RPMI8226 (cell line): ENCODE measurements at regions not wholly inside any gene's neighbourhood (a gene's known extent, or its start where the extent isn't known, plus 50 kb on each side); places are given as distances from the start of the nearest gene placed in this dataset.

Experiments
- DNase-seq: peaks from one replicate; pipeline ENCODE4 v3.0.0-alpha.2; 2015

DNA sequence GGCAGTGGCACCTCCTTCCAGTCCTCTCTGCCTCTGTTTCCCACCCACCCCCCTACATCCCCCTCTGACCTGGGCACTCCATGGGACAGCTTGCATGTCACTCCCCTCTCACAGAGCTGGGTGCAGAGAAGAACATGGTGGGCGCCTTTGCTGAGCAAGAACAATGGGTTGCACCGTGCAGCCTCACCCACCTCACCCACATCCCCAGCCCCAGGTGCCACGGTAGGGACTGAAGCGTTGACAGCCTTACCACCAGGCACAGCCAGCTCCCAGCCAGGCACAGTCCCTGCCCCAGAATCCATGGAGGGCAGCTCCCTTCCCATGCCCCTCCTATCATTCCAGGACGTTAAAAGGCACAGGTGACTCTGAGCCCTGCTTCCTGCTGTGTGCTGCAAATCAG, 93.1 kb upstream of the VSTM2B start:
- DNase-seq: no peak

DNA sequence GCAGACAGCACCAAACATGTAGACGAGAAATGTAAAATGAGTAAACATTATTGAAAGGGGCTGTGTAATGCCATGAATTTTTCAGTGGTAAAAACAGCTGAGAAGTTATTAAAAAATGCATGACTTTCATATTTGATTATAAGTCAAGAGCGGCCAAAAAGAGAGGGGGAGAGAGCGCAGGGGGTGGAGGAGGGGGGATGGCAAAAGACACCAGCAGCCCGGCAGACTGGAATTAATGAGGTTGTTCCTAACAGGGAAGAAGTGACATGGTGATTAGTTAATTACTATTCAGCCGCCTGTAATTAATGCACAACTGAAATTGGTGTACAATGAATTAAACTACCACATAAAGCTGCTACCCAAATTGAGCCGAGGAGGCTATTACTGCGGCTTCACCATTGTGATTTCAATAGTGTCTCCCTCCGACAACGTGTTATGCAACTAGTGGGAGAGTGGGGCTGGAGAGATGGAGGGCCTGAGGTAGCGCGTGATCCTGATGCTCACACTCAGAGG, 89.1 kb upstream of the VSTM2B start:
- no peak for DNase-seq

DNA sequence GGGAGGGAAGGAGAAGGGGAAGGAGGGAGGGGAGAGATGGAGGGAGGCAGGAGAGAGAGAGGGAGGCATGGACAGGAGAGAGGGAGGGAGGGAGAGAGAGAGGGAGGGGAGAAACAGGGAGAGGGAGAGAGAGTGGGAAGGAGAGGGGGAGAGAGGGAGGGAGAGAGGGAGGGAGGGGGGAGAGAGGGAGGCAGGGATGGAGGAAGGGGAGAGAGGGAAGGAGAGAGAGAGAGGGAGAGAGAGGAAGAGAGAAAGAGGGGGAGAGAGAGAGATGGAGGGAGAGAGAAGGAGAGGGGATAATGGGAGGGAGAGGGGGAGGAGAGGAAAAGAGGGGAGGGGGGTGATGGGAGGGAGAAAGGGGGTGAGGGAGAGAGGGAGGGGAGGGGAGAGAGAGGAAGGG, 86.8 kb upstream of the VSTM2B start:
- DNase-seq: no peak

DNA sequence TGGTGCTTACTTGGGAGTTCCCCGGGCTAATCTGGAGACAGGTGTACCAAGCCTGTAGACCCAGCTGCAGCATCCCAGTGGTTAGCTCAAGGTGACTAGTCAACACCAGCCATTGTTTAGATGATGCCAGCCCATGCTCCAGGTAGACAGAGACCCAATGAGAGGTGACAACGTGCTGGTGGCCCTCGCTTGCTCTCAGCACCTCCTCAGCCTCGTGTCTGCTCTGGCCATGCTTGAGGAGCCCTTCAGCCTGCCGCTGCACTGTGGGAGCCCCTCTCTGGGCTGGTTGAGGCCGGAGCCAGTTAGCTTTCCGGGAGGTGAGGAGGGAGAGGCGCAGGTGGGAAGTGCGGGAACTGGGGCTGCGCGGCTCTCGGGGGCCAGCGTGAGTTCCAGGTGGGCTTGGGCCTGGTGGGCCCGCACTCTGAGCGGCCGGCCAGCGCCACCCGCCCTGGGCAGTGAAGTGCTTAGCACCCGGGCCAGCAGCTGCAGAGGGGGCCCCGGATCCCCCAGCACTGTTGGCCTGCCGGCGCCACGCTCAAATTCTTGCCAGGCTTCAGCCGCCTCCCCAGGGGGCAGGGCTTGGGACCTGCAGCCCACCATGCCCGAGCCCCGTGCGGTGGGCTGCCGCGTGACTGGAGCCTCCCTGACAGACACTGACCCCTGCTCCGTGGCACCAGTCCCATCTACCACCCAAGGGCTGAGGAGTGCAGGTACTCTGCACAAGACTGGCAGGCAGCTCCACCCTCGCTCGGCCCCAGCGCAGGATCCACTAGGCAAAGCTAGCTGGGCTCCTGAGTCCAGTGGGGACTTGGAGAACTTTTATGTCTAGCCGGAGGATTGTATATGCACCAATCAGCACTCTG, 85.9 kb upstream of the VSTM2B start:
- no peak for DNase-seq

DNA sequence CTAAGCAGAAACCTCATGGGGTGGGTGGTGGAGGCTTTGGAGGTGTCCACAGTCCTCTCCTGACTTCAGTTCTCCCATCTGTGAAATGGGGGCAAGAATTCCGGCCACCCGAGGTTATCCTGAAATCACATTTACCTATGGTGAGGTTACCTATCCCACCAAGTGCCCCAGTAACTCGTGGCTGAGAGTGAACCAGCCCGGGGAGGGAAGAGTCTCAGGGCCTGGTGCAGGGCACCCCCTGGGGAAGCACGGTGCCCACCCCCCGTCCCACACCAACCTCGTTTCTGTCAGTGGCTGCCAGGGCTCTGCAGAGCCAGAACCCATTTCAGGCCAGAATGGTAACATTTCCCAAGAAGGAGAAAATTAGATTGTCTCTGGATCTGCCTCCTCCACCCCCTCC, 83.7 kb upstream of the VSTM2B start:
- DNase-seq: no peak

DNA sequence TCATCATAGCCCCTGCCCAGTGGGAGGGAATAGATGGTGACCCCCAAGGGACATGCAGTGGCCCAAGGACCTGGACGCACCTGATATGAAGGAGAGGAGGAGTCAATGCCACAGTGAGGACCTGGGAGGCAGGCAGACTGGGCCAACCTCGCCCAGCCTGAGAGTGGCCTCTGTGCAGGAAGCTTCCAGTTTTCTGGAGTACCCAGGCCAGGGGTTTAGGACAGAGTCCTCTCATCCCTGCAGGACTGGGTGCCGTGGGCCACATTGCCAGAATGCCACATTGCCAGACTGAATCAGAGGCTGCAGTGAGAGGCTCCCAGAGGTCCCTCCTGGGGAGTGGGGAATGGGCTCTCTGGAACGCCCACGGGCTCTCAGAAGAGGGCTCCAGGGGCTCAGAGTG, 82.9 kb upstream of the VSTM2B start:
- DNase-seq: no peak

DNA sequence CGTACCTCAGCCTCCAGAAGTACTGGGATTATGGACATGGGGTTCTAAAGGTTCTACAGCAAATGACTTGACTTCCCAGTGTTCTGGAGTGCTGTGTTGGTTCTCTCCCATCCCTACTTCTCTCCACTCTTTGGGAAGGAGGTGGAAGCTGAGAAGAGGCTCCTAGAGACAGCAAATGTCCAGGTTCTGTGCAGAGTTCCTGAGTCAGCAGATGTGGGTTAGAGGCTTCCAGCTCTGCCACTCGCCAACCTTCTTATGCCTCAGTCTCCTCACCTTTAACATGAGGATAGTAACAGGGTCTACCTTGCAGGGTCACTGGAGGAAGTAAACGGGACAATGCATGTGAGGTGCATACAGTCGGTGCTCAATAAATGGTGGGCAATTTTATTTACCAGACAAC, 80.5 kb upstream of the VSTM2B start:
- no peak for DNase-seq

DNA sequence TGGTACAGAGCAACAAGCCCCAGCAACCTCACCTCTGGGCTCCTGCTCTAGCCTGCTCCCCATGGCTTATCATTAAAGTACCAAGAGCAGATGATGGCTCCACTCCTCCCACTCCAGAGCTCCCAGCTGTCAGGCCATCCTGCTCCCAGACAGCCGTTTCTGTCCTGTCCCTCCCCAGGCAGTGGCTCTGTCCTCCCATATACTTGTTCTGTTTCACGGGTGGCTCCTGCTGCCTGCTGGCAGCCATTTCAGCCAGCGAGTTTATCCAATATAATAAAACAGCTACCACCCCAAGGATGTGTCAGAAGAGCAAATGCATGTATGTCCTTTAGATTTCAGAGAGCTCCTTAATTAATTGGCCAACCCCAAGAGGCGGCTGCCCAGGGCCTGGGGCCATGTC, 79.4 kb upstream of the VSTM2B start:
- DNase-seq: no peak

DNA sequence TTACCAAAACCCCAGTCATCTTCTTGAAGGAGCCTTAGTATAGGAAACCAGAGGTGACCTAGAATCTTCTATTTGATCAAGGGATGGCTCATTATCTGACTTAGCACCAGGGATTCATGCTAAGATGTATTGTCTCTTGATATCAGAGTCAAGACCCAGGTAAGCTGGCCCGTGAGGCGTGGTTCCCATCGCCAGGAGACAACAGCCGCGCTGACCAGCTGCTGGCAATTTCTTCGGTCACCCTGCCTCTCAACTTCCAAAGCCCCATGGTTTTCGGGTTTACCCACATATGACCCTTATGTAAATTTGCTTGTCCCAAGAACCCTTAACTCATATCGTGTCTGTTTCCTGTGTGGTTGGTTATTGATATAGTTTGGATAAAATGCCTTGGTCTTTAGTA, 77.7 kb upstream of the VSTM2B start:
- no peak for DNase-seq

DNA sequence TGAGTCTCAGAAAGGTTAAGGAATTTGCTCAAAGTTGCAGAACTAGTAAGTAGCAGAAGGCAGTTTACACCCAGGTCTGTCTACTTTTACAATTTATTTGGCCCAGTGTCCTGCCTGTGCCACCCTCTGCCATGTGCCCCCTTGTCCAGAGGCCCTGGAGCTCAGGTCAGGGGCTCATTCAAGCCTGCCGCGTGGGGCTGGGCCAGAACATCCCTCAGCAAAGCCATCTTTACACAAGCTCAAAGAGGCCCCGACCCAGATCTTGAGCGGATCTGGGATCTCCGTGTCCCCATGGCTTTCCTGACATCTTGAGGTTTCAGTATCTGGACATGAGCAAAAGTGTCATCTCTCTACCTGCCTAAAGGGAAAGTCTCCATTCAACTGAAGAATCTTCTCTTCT, 76.4 kb upstream of the VSTM2B start:
- no peak for DNase-seq

DNA sequence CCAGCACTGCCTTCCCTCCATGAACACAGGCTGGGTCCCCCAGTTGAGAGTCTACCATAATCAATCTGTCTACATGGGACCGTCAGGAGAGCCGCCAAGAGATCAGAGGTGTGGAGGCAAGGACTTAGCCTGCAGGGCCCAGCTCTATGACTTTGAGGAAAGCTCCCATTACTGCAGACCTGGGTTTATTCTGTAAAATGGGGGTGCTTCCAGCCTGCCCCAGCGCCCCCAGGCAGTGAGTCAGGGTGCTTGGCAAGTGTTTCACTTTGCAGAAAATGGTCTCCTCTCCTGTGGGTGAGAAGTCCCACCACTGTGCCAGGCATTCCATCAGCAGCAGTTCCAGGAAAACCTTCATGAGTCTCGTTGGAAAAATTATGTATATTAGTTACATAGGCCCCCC, 75.5 kb upstream of the VSTM2B start:
- DNase-seq: no peak

DNA sequence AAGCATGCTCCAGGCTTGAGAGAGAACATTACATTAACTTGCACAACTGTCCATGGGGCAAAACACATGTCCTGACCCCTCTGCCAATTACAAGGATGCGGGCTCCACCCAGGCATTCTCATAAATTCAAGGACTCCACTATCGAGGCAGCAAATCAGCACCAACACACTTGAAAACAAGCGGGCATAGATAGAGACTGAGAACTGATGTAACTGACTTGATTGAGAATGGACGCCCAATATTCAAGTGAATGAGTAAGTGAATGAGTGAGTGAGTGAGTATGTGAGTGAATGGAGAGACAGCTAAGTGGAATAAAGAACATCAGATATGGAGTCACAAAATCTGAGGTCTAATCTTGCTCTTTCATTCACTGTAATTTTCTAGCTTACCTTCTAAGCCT, 75.0 kb upstream of the VSTM2B start:
- no peak for DNase-seq

DNA sequence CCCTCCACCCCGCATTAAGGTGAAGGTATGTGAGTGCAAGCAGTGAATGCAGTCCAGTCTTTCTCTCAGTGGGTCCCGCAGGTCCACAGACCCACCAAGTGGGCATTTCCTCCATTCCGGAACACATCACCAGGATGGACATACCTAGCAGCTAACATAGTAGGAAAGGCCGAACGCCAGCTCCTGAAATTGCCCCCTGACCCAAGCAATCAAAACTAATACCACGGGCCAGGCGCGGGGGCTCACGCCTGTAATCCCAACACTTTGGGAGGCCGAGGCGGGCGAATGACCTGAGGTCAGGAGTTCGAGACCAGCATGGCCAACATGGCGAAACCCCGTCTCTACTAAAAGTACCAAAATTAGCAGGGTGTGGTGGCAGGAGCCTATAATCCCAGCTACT, 71.7 kb upstream of the VSTM2B start:
- no peak for DNase-seq

DNA sequence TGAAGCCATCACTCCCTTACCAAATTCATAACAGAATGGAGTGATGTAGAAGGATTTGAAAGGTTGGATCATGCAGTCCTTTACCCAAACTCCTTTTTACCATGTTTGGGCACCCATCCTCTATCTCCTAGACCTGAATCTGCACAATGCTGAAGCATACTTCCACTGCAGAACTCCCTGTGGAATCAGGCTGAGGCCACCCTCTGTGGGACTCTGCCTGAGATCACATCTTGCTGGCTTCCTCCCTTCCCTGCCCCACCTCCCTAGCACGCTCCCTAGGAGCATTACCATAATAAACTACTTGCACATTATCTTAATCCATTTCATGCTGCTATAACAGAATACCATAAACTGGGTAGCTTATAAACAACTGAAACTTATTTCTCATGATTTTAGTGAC, 68.4 kb upstream of the VSTM2B start:
- DNase-seq: no peak

DNA sequence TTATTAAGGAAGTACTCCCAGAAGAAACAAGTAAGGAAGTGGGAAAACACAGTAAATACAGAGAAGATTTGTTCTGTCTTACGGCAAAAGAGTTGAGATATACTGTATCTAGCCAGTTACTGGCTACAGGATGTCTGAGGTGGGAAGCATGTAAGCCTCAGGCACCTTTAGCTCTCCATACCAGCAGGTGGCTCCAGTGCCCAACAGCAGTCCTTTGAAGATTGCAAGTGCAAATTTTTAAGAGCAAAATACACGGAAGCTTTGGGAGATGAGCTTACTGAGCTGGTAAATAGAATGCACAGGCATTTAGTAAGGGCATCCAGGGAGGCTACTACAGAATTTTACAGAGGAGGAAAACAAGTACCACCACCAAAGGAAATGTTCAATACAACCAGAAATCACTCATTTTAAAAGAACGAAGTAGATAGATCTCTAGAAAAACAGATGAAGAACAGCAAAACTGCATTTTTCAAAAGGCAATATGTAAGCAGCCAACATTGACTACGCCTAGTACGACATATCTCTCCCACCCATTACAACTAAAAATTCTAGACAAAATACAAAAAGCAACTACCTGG, 57.9 kb upstream of the VSTM2B start:
- peak; percentile 36 for DNase-seq

DNA sequence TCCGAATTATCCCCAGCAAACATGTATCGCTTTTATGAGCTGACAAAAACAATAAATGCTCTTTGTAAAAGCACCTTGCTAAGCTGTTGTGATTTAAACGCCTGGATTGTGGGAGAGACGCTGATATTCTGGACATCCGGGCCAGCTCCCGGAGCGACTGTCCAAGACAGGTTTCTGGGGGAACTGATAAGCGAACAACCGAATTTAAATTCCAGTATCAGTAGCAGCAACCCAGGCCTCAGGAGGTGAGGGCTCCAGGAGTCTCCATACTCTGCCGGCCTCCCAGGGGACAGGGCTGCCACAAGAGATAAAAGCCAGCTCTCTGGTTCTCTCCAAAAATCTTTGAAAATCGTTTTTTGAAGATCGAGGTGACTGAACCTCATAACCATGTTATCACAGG, 50.3 kb upstream of the VSTM2B start:
- DNase-seq: no peak
